Neural progenitor cell (in vitro differentiated cells): ENCODE measurements at regions not wholly inside any gene's neighbourhood (a gene's known extent, or its start where the extent isn't known, plus 50 kb on each side); places are given as distances from the start of the nearest gene placed in this dataset.
A peak's percentile ranks its signal among the peaks of the same experiment; 100 is the strongest.
"Not testable (repeated sequence)": the region's sequence is repeated elsewhere in the genome, so short reads cannot be mapped to it uniquely, and the experiment has no call there.

Experiments
- DNase-seq: peaks from one replicate; pipeline ENCODE4 v3.0.0-alpha.2; 2016; ENCODE audit warnings: low spot score
- H2AFZ ChIP-seq: fragments of 200-600 bp; sonication (generic); replicated peaks from 2 replicates; pipeline ENCODE4 v1.6.1; 2016; ENCODE audit warnings: antibody characterized with exemption
- H3F3A ChIP-seq: fragments of 200-600 bp; sonication (generic); 2 replicates; pipeline ENCODE4 v1.6.1; 2016; ENCODE audit warnings: antibody characterized with exemption, low read depth
- H3K27ac ChIP-seq: fragments of 200-600 bp; sonication (generic); 2 replicates; pipeline ENCODE4 v1.5.1; 2016; ENCODE audit warnings: mild to moderate bottlenecking
- H3K27me3 ChIP-seq: fragments of 200-600 bp; sonication (generic); 2 replicates; pipeline ENCODE4 v1.6.1; 2016; ENCODE audit warnings: mild to moderate bottlenecking, moderate library complexity
- H3K36me3 ChIP-seq: fragments of 200-600 bp; sonication (generic); 2 replicates; pipeline ENCODE4 v1.5.1; 2016
- H3K4me1 ChIP-seq: fragments of 200-600 bp; sonication (generic); 2 replicates; pipeline ENCODE4 v1.6.1; 2016; ENCODE audit warnings: mixed run types
- H3K4me2 ChIP-seq: fragments of 200-600 bp; sonication (generic); 2 replicates; pipeline ENCODE4 v1.6.1; 2016
- H3K4me3 ChIP-seq: fragments of 200-600 bp; sonication (generic); 2 replicates; pipeline ENCODE4 v1.5.1; 2016
- H3K79me2 ChIP-seq: fragments of 200-600 bp; sonication (generic); 2 replicates; pipeline ENCODE4 v1.6.1; 2016; ENCODE audit warnings: low read depth
- H3K9ac ChIP-seq: fragments of 200-600 bp; sonication (generic); 2 replicates; pipeline ENCODE4 v1.6.1; 2016
- H3K9me3 ChIP-seq: fragments of 200-600 bp; sonication (generic); 2 replicates; pipeline ENCODE4 v1.5.1; 2016; ENCODE audit warnings: low read depth
- H4K20me1 ChIP-seq: fragments of 200-600 bp; sonication (generic); 2 replicates; pipeline ENCODE4 v1.6.1; 2016; ENCODE audit warnings: low read depth
- H3K27ac Mint-ChIP-seq: 3 replicates; pipeline ENCODE4 v1.8.0; 2021; ENCODE audit warnings: mixed read lengths
- H3K27me3 Mint-ChIP-seq: 2 replicates; pipeline ENCODE4 v1.8.0; 2022; ENCODE audit warnings: low read depth, mild to moderate bottlenecking, inconsistent platforms, moderate library complexity, mixed read lengths; ENCODE audit not compliant: insufficient read depth
- H3K36me3 Mint-ChIP-seq: 3 replicates; pipeline ENCODE4 v1.8.0; 2021; ENCODE audit warnings: mixed read lengths
- H3K4me1 Mint-ChIP-seq: 3 replicates; pipeline ENCODE4 v1.8.0; 2021; ENCODE audit warnings: mixed read lengths
- H3K4me3 Mint-ChIP-seq: 3 replicates; pipeline ENCODE4 v1.8.0; 2021; ENCODE audit warnings: mild to moderate bottlenecking, moderate library complexity, mixed read lengths
- H3K9me3 Mint-ChIP-seq: 3 replicates; pipeline ENCODE4 v1.8.0; 2020; ENCODE audit warnings: mixed read lengths
- CTCF ChIP-seq: fragments of 200-600 bp; sonication (generic); IDR thresholded peaks from 2 replicates; pipeline ENCODE4 v1.5.1; 2017; ENCODE audit warnings: antibody characterized with exemption, mild to moderate bottlenecking
- EZH2 ChIP-seq: fragments of 200-600 bp; sonication (generic); IDR thresholded peaks from 2 replicates; pipeline ENCODE4 v1.6.1; 2017; ENCODE audit warnings: antibody characterized with exemption, mild to moderate bottlenecking, moderate library complexity
- EZH2phosphoT487 ChIP-seq: fragments of 200-600 bp; sonication (generic); IDR thresholded peaks from 2 replicates; pipeline ENCODE4 v1.6.1; 2017; ENCODE audit warnings: antibody characterized with exemption

GRCh38 chr4:111360906-111361305, 738.0 kb upstream of the PITX2 start:
- H3K27ac Mint-ChIP-seq = no peak overlapping the region
- no peaks in the 10 kb centered on the region for H3K9me3 ChIP-seq
- no peak overlapping the region for H3K4me3 Mint-ChIP-seq
- H3K4me1 Mint-ChIP-seq = no peaks in the 10 kb centered on the region
- H3K27me3 Mint-ChIP-seq = peaks cover 2% of the 10 kb centered on the region
- no peak overlapping the region for H3K4me3 ChIP-seq
- TF ChIP-seq CTCF = no peak
- TF ChIP-seq EZH2 = no peak
- TF ChIP-seq EZH2phosphoT487 = no peak
- no peak overlapping the region for H3K9ac ChIP-seq
- H3K27ac ChIP-seq = no peak overlapping the region
- no peaks in the 10 kb centered on the region for H3K9me3 Mint-ChIP-seq
- H3K4me2 ChIP-seq = no peak overlapping the region
- no peaks in the 10 kb centered on the region for H3K36me3 ChIP-seq
- no peak for DNase-seq
- H4K20me1 ChIP-seq = no peaks in the 10 kb centered on the region
- H3K36me3 Mint-ChIP-seq = no peaks in the 10 kb centered on the region
- H3F3A ChIP-seq = no peaks in the 10 kb centered on the region
- H3K4me1 ChIP-seq = no peaks in the 10 kb centered on the region
- H2AFZ ChIP-seq = no peak overlapping the region
- no peaks in the 10 kb centered on the region for H3K79me2 ChIP-seq
- H3K27me3 ChIP-seq = no peaks in the 10 kb centered on the region

DNA sequence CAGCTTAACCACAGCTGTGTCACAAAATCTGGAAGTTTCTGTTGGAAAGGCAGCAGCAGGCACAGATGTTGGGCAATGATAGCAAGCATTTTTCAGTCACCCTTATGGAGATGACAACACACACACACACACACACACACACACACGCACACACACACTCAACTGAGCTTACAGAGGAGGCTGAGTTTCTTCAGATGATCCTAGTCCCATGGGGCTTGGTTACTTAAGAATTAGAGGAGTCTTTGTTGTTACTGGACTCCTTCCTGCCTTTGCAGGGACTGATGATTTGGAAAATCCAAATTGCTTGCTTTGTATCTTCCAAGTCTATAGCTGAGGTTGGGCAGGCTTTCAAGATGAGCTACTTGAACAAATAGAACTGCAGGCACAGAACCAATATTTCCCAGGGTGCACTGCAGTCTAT, 740.1 kb upstream of the PITX2 start:
- Mint-ChIP-seq H3K9me3 (no peaks in the 10 kb centered on the region), H3K4me3 (no peak overlapping the region), H3K27me3 (peaks cover 2% of the 10 kb centered on the region), H3K27ac (no peak overlapping the region), H3K4me1 (no peaks in the 10 kb centered on the region), H3K36me3 (no peaks in the 10 kb centered on the region)
- no peaks in the 10 kb centered on the region for H3K4me1 ChIP-seq
- H3K36me3 ChIP-seq = no peaks in the 10 kb centered on the region
- H3K27ac ChIP-seq = no peak overlapping the region
- H3K27me3 ChIP-seq = no peaks in the 10 kb centered on the region
- H3K79me2 ChIP-seq = no peaks in the 10 kb centered on the region
- H3K9ac ChIP-seq = no peak overlapping the region
- no peaks in the 10 kb centered on the region for H4K20me1 ChIP-seq
- H3K4me3 ChIP-seq = no peak overlapping the region
- no peak overlapping the region for H3K4me2 ChIP-seq
- TF ChIP-seq EZH2 (no peak), EZH2phosphoT487 (no peak), CTCF (no peak)
- peak; percentile 13 for DNase-seq
- no peak overlapping the region for H2AFZ ChIP-seq
- H3F3A ChIP-seq = no peaks in the 10 kb centered on the region
- H3K9me3 ChIP-seq = no peaks in the 10 kb centered on the region

DNA sequence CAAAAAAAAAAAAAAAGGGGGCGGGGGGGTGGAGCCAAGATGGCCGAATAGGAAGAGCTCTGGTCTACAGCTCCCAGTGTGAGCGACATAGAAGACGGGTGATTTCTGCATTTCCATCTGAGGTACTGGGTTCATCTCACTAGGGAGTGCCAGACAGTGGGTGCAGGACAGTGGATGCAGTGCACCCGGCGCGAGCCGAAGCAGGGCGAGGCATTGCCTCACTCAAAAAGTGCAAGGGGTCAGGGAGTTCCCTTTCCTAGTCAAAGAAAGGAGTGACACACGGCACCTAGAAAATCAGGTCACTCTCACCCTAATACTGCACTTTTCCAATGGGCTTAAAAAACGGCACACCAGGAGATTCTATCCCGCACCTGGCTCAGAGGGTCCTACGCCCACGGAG, 755.0 kb upstream of the PITX2 start:
- H3K27me3 Mint-ChIP-seq, H4K20me1 ChIP-seq, H3K4me1 Mint-ChIP-seq, H2AFZ ChIP-seq, H3K9ac ChIP-seq, H3K4me3 ChIP-seq, DNase-seq, H3K36me3 Mint-ChIP-seq, H3K27ac ChIP-seq, H3K36me3 ChIP-seq, H3K4me3 Mint-ChIP-seq, H3K27ac Mint-ChIP-seq, H3K27me3 ChIP-seq, H3K79me2 ChIP-seq, H3F3A ChIP-seq, H3K4me1 ChIP-seq, H3K4me2 ChIP-seq, H3K9me3 ChIP-seq: not testable (repeated sequence)
- H3K9me3 Mint-ChIP-seq = peaks cover 12% of the 10 kb centered on the region

GRCh38 chr4:111388561-111388960, 756.7 kb upstream of the FAM241A start:
- Histone ChIP-seq H3K4me1 (no peaks in the 10 kb centered on the region), H3K36me3 (no peaks in the 10 kb centered on the region), H3K9me3 (no peaks in the 10 kb centered on the region), H3K9ac (no peak overlapping the region), H3K27me3 (no peaks in the 10 kb centered on the region), H3K4me3 (no peak overlapping the region), H3K79me2 (no peaks in the 10 kb centered on the region), H4K20me1 (no peaks in the 10 kb centered on the region), H2AFZ (no peak overlapping the region), H3F3A (no peaks in the 10 kb centered on the region), H3K27ac (no peak overlapping the region), H3K4me2 (no peak overlapping the region)
- H3K4me3 Mint-ChIP-seq = no peak overlapping the region
- H3K9me3 Mint-ChIP-seq = no peaks in the 10 kb centered on the region
- H3K4me1 Mint-ChIP-seq = no peaks in the 10 kb centered on the region
- DNase-seq = no peak
- no peak overlapping the region for H3K27ac Mint-ChIP-seq
- TF ChIP-seq EZH2 = no peak
- H3K27me3 Mint-ChIP-seq = no peaks in the 10 kb centered on the region
- no peaks in the 10 kb centered on the region for H3K36me3 Mint-ChIP-seq
